Lower leg skin (tissue), 4 donors: ENCODE measurements at regions not wholly inside any gene's neighbourhood (a gene's known extent, or its start where the extent isn't known, plus 50 kb on each side); places are given as distances from the start of the nearest gene placed in this dataset.
A peak's percentile ranks its signal among the peaks of the same experiment; 100 is the strongest.

ENCODE experiments used
- DNase-seq, 2 donors: peaks; one replicate each; pipeline ENCODE4 v3.0.0-alpha.2; 2019; ENCODE audit warnings: low spot score in 2 of 2
- H3K4me3 ChIP-seq: fragments of 200-600 bp; sonication (generic); 2 replicates; pipeline ENCODE4 v1.5.1; 2017; ENCODE audit warnings: mild to moderate bottlenecking, low read depth; ENCODE audit not compliant: poor library complexity, severe bottlenecking
- POLR2A ChIP-seq, 2 donors: fragments of 450-650 bp; IDR thresholded peaks; one replicate each; pipeline ENCODE4 v1.6.1; 2016 to 2017; ENCODE audit warnings: antibody characterized with exemption in 2 of 2, mild to moderate bottlenecking in 1 of 2, moderate library complexity in 1 of 2
- WGBS, 2 donors: methylation state at CpG; one replicate each; pipeline ENCODE4 v1.1.5; 2018; 5-methylcytosine and 5-hydroxymethylcytosine counted together
- intact Hi-C: fragments of 100-400 bp; cut with DNase I; formaldehyde crosslinking; loops from one replicate; pipeline ENCODE4 v1.15.0; 2023; ENCODE audit warnings: low total_unique reads
- TF ChIP-seq, protein P1 (sequence below), 3 donors: fragments of 450-650 bp; IDR thresholded peaks; one replicate each; pipeline ENCODE4 v1.5.1; 2016; ENCODE audit warnings: antibody characterized with exemption in 3 of 3, mild to moderate bottlenecking in 3 of 3, moderate library complexity in 2 of 3

DNA sequence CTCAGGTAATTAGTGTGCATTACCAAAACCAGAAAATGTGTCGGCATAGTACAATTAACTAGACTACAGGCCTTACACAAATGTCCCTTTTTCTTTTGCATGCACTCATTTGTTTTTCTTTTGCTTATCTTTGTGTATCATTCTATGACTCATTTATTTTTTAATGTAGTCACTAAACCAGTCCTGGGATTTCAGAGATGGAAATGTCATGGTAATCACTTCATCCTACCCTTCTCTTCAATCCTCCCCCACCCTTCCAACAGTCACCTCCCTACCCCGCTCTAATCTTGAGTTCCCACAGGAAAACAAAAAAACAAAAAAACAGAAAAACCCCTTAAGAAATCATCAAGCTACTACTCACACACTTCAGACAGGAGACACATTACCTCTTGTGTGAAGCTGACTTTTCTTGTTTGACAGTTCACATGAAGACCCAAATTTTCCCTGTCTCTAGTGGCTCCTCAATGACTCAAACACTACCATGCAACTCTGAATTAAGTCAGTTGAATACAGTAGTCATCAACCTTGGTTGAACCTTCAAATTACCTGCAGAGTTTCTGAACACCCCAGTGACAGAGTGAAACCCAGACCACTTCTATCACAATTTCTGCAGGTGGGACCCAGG is 242.4 kb upstream of the SALL1 start:
- WGBS, 2 donors = 74 to 80% methylated on average over 2 of the region's 2 CpGs
- no peak for DNase-seq
- no peak overlapping the region for H3K4me3 ChIP-seq
- intact Hi-C loops = no loop called here
- TF ChIP-seq POLR2A (IDR thresholded peaks at IDR 0.05) = no peak
- TF ChIP-seq, protein P1, sequence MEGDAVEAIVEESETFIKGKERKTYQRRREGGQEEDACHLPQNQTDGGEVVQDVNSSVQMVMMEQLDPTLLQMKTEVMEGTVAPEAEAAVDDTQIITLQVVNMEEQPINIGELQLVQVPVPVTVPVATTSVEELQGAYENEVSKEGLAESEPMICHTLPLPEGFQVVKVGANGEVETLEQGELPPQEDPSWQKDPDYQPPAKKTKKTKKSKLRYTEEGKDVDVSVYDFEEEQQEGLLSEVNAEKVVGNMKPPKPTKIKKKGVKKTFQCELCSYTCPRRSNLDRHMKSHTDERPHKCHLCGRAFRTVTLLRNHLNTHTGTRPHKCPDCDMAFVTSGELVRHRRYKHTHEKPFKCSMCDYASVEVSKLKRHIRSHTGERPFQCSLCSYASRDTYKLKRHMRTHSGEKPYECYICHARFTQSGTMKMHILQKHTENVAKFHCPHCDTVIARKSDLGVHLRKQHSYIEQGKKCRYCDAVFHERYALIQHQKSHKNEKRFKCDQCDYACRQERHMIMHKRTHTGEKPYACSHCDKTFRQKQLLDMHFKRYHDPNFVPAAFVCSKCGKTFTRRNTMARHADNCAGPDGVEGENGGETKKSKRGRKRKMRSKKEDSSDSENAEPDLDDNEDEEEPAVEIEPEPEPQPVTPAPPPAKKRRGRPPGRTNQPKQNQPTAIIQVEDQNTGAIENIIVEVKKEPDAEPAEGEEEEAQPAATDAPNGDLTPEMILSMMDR (IDR thresholded peaks at IDR 0.05) = no peak

DNA sequence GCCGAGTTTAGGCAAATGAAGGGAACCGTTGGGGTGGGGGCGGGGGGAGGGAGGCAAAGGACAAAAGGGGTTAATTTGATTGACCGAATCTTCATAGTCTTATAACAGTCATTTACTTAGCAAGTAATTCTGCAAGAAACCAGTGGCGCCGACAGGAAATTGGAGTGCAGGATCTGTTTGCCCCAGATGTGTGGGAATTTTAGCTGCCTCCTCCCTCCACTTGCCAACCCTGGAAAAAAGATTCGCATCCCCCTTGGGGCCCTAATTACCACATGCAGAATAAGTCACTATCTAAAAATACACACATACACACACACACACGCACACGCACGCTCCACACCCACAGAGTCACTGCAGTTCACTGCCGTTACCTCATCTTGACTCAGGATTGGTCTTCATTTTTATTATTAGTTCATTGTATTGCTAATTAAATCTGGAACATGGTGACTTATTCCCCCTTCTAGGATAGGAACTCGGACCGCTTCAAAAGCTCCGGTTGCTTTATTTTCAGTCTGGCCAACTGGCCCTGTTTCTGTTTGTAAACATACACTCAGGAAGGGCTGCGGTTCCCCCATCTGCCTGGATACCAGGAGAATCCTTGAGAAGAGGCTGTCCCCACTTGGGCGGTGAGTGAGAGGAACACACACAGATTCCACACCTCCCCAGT is 241.6 kb upstream of the SALL1 start:
- DNase-seq = peak; percentile 62 to 85
- H3K4me3 ChIP-seq = no peak overlapping the region
- intact Hi-C loops = no loop called here
- WGBS, 2 donors = 24 to 30% methylated on average over 16 of the region's 16 CpGs
- TF ChIP-seq POLR2A (IDR thresholded peaks at IDR 0.05) = no peak
- TF ChIP-seq, protein P1 (IDR thresholded peaks at IDR 0.05) = no peak

DNA sequence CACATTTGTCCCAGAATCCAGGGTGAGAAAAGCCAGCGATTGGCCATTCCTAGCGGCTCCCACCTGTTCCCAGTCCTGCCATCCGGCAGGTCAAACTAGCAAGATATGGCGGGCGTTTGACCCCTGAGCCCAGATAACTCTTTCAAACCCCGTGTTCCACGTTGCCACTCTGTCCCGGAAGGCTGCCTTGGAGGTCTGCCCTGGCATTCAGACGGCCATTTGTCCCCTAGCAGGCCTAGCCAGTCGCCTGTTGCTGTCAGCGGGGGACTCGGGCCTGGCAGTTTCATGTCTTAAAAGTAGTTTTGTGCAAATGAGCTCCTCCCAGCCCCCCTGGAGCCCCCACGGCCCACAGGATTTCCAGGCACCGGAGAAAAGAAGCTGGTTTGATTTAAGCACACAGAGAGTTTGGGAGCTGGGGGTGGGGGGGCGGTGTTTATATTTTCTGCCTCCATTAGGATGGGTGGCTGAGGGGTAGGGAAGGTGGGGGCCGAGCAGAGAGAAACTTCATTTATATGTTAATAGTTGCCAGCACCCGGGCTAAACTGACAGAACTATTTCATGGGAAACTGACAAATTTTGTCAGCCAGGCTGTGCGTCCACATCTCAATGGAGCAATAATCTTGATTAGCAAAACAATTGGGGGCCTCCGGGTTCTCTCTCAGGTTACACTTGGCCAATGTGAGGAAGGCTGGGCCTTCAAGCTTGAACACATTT is 240.9 kb upstream of the SALL1 start:
- TF ChIP-seq, protein P1 (IDR thresholded peaks at IDR 0.05) = no peak
- no peak for TF ChIP-seq POLR2A (IDR thresholded peaks at IDR 0.05)
- no peak for DNase-seq
- H3K4me3 ChIP-seq = no peak overlapping the region
- intact Hi-C loops = no loop called here
- 47 to 57% methylated on average over 17 to 19 of the region's 19 CpGs for WGBS, 2 donors

DNA sequence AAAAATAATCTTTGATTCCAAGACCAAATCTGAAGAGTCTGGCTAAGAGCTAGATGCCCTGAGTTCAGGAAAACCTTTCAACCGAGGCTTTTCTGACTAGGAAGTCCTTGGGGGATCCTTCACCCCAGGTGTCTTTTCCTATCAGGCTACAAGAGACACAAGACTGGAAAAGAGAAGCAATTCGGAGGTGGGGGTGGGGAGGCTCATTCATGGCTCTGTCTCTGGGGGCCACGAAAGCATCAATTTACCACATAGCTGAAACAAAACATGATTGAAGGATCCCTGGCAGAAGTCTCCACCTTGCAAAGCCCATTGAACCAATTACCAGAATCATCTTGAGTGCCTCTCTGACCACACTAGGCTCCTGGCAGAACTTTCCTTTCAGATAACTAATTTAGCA is 239.8 kb upstream of the SALL1 start:
- intact Hi-C loops = no loop called here
- no peak for DNase-seq
- WGBS, 2 donors = 78% methylated on average over 3 of the region's 3 CpGs
- no peak overlapping the region for H3K4me3 ChIP-seq
- TF ChIP-seq, protein P1 (IDR thresholded peaks at IDR 0.05) = no peak
- TF ChIP-seq POLR2A (IDR thresholded peaks at IDR 0.05) = no peak

DNA sequence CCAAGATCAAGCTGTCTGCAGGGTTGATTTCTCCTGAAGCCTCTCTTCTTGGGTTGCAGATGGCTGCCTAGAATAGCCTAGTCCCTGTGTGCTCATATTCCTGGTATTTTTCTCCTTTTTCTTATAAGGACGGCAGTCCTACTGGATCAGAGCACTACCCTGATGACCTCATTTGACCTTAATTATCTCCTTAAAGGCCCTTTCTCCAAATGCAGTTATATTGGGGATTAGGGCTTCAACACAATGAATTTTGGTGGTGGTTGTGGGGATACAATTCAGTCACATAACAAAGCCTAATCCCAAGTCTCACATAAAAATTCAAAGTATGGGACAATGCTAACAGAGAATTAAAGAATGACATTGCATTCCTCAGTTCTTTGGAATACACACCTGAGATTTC is 238.8 kb upstream of the SALL1 start:
- TF ChIP-seq, protein P1 (IDR thresholded peaks at IDR 0.05) = no peak
- no peak for TF ChIP-seq POLR2A (IDR thresholded peaks at IDR 0.05)
- no peak overlapping the region for H3K4me3 ChIP-seq
- DNase-seq = no peak
- 50 to 74% methylated on average over 1 of the region's 1 CpG for WGBS, 2 donors
- intact Hi-C loops = no loop called here
